ENCODE measurements at regions not wholly inside any gene's neighbourhood (a gene's known extent, or its start where the extent isn't known, plus 50 kb on each side); places are given as distances from the start of the nearest gene placed in this dataset.

- TF ChIP-seq SNAPC4 (CRISPR knock-in tag; IDR thresholded peaks at IDR 0.05) (peak; percentile 63; the same call in 1 of the 2 replicates), ZFP90 (CRISPR knock-in tag; IDR thresholded peaks at IDR 0.05; ENCODE audit: borderline replicate concordance) (no peak), ZNF547 (CRISPR knock-in tag; IDR thresholded peaks at IDR 0.05) (no peak; the same call in 1 of the 2 replicates), DR1 (CRISPR knock-in tag; IDR thresholded peaks at IDR 0.05) (peak; percentile 75), ZNF670 (CRISPR knock-in tag; IDR thresholded peaks at IDR 0.05; ENCODE audit: borderline replicate concordance) (no peak), ZNF414 (CRISPR knock-in tag; IDR thresholded peaks at IDR 0.05) (peak; percentile 47; the same call in 1 of the 2 replicates), KLF13 (CRISPR knock-in tag; IDR thresholded peaks at IDR 0.05) (no peak), TBX2 (CRISPR knock-in tag; IDR thresholded peaks at IDR 0.05; ENCODE audit: borderline replicate concordance) (peak; percentile 81), ZEB1 (IDR thresholded peaks at IDR 0.05; ENCODE audit: insufficient replicate concordance, low read depth) (no peak), THRA (CRISPR knock-in tag; IDR thresholded peaks at IDR 0.05; ENCODE audit: borderline replicate concordance) (peak; percentile 5; the same call in 1 of the 2 replicates), EED (CRISPR knock-in tag; IDR thresholded peaks at IDR 0.05) (peak; percentile 25; the same call in 1 of the 2 replicates), PBX2 (CRISPR knock-in tag; IDR thresholded peaks at IDR 0.05) (no peak), KLF16 (CRISPR knock-in tag; IDR thresholded peaks at IDR 0.05) (no peak), ZNF674 (CRISPR knock-in tag; IDR thresholded peaks at IDR 0.05; ENCODE audit: low read depth) (no peak), RBAK (CRISPR knock-in tag; IDR thresholded peaks at IDR 0.05) (no peak), ZNF225 (CRISPR knock-in tag; IDR thresholded peaks at IDR 0.05) (peak; percentile 93), ZNF275 (CRISPR knock-in tag; IDR thresholded peaks at IDR 0.05; ENCODE audit: borderline replicate concordance) (no peak), ZNF614 (CRISPR knock-in tag; IDR thresholded peaks at IDR 0.05; ENCODE audit: borderline replicate concordance) (peak; percentile 24; the same call in 1 of the 2 replicates), ARNT2 (CRISPR knock-in tag; IDR thresholded peaks at IDR 0.05; ENCODE audit: low read depth) (peak; percentile 54; the same call in 1 of the 2 replicates)
Measured at GRCh38 chr16:85536411-85537330, 76.5 kb upstream of the GSE1 start (continued).
